Progenitor cell of endocrine pancreas (in vitro differentiated cells): ENCODE measurements at regions not wholly inside any gene's neighbourhood (a gene's known extent, or its start where the extent isn't known, plus 50 kb on each side); places are given as distances from the start of the nearest gene placed in this dataset.

Experiments used
- DNase-seq: peaks from one replicate; pipeline ENCODE4 v3.0.0; 2021; ENCODE audit warnings: low spot score; ENCODE audit not compliant: unreplicated experiment
- H3K27ac Mint-ChIP-seq: 2 replicates; pipeline ENCODE4 v1.8.0; 2021; ENCODE audit warnings: mild to moderate bottlenecking, moderate library complexity, mixed read lengths
- H3K27me3 Mint-ChIP-seq: 2 replicates; pipeline ENCODE4 v1.8.0; 2021; ENCODE audit warnings: mixed read lengths
- H3K36me3 Mint-ChIP-seq: 2 replicates; pipeline ENCODE4 v1.8.0; 2022; ENCODE audit warnings: mixed read lengths; ENCODE audit not compliant: insufficient read depth
- H3K4me1 Mint-ChIP-seq: 2 replicates; pipeline ENCODE4 v1.8.0; 2021; ENCODE audit warnings: low read depth, mixed read lengths
- H3K4me3 Mint-ChIP-seq: 2 replicates; pipeline ENCODE4 v1.8.0; 2021; ENCODE audit warnings: low read depth, mild to moderate bottlenecking, moderate library complexity, mixed read lengths
- H3K9me3 Mint-ChIP-seq: 2 replicates; pipeline ENCODE4 v1.8.0; 2021; ENCODE audit warnings: low read depth, mixed read lengths
- CTCF ChIP-seq: fragments of 200-600 bp; sonication (generic); IDR thresholded peaks from one replicate; pipeline ENCODE4 v1.5.0; 2021; ENCODE audit warnings: antibody characterized with exemption, mild to moderate bottlenecking; ENCODE audit not compliant: unreplicated experiment

GRCh38 chr4:65202853-65203236, 467.4 kb downstream of the EPHA5 start:
- Mint-ChIP-seq H3K27ac (no peak overlapping the region), H3K4me3 (no peak overlapping the region), H3K4me1 (no peaks in the 10 kb centered on the region), H3K36me3 (no peaks in the 10 kb centered on the region), H3K9me3 (no peaks in the 10 kb centered on the region), H3K27me3 (no peaks in the 10 kb centered on the region)
- no peak for DNase-seq
- TF ChIP-seq CTCF = no peak

- Mint-ChIP-seq H3K27ac (no peak overlapping the region), H3K27me3 (no peaks in the 10 kb centered on the region), H3K36me3 (no peaks in the 10 kb centered on the region), H3K4me3 (no peak overlapping the region), H3K4me1 (no peaks in the 10 kb centered on the region), H3K9me3 (no peaks in the 10 kb centered on the region)
- DNase-seq = no peak
- TF ChIP-seq CTCF = no peak
Observed at GRCh38 chr4:65202165-65202852, 468.0 kb downstream of the EPHA5 start.

GRCh38 chr4:65195666-65196065, 474.6 kb downstream of the EPHA5 start:
- Mint-ChIP-seq H3K9me3 (peaks cover 3% of the 10 kb centered on the region), H3K36me3 (no peaks in the 10 kb centered on the region), H3K27me3 (no peaks in the 10 kb centered on the region), H3K4me3 (no peak overlapping the region), H3K27ac (no peak overlapping the region), H3K4me1 (no peaks in the 10 kb centered on the region)
- DNase-seq = no peak
- no peak for TF ChIP-seq CTCF

GRCh38 chr4:65195002-65195401, 475.3 kb downstream of the EPHA5 start:
- Mint-ChIP-seq H3K27ac (no peak overlapping the region), H3K36me3 (no peaks in the 10 kb centered on the region), H3K4me3 (no peak overlapping the region), H3K9me3 (peaks cover 3% of the 10 kb centered on the region), H3K27me3 (no peaks in the 10 kb centered on the region), H3K4me1 (no peaks in the 10 kb centered on the region)
- DNase-seq = no peak
- TF ChIP-seq CTCF = no peak

GRCh38 chr4:65193985-65194384, 476.3 kb downstream of the EPHA5 start:
- no peak for TF ChIP-seq CTCF
- H3K27ac Mint-ChIP-seq = no peak overlapping the region
- H3K4me3 Mint-ChIP-seq = no peak overlapping the region
- no peaks in the 10 kb centered on the region for H3K4me1 Mint-ChIP-seq
- peaks cover 3% of the 10 kb centered on the region for H3K9me3 Mint-ChIP-seq
- no peaks in the 10 kb centered on the region for H3K27me3 Mint-ChIP-seq
- no peaks in the 10 kb centered on the region for H3K36me3 Mint-ChIP-seq
- DNase-seq = no peak
